Putamen (tissue), 1 donor: ENCODE measurements at regions not wholly inside any gene's neighbourhood (a gene's known extent, or its start where the extent isn't known, plus 50 kb on each side); places are given as distances from the start of the nearest gene placed in this dataset.
A peak's percentile ranks its signal among the peaks of the same experiment; 100 is the strongest.

Experiments
- DNase-seq: peaks from one replicate; pipeline ENCODE4 v3.0.0-alpha.2; 2016; ENCODE audit warnings: low spot score

- no peak for DNase-seq
Observed at GRCh38 chr4:62898115-62898514, 1511.1 kb downstream of the TECRL start.

GRCh38 chr4:62896721-62897120 lies 1512.5 kb downstream of the TECRL start:
- no peak for DNase-seq

- no peak for DNase-seq
Observed at GRCh38 chr4:62881901-62882300, 1527.3 kb downstream of the TECRL start.

GRCh38 chr4:62881210-62881609 lies 1528.0 kb downstream of the TECRL start:
- no peak for DNase-seq

- DNase-seq, result no peak
Observed at GRCh38 chr4:62872856-62873255, 1536.4 kb downstream of the TECRL start.

GRCh38 chr4:62871078-62871477 lies 1538.2 kb downstream of the TECRL start:
- DNase-seq, result no peak

- DNase-seq, result no peak
Observed at GRCh38 chr4:62870451-62870850, 1538.8 kb downstream of the TECRL start.

GRCh38 chr4:62865261-62865660 lies 1544.0 kb downstream of the TECRL start:
- DNase-seq, result no peak

GRCh38 chr4:62849696-62850095 lies 1559.6 kb downstream of the TECRL start:
- DNase-seq, result no peak

GRCh38 chr4:62835631-62836030 lies 1573.6 kb downstream of the TECRL start:
- no peak for DNase-seq

GRCh38 chr4:62822306-62822705 lies 1586.9 kb downstream of the TECRL start:
- no peak for DNase-seq

GRCh38 chr4:62816566-62816965 lies 1592.7 kb downstream of the TECRL start:
- DNase-seq, result no peak

- no peak for DNase-seq
Observed at GRCh38 chr4:62814510-62815047, 1594.7 kb downstream of the TECRL start.

- DNase-seq, result no peak
Observed at GRCh38 chr4:62806816-62807215, 1602.4 kb downstream of the TECRL start.

GRCh38 chr4:62804075-62804474 lies 1603.9 kb downstream of the ADGRL3 start:
- no peak for DNase-seq

- DNase-seq, result no peak
Observed at GRCh38 chr4:62797221-62797620, 1597.1 kb downstream of the ADGRL3 start.

- DNase-seq, result no peak
Observed at GRCh38 chr4:62791386-62791785, 1591.3 kb downstream of the ADGRL3 start.

- no peak for DNase-seq
Observed at GRCh38 chr4:62771983-62772557, 1571.9 kb downstream of the ADGRL3 start.

GRCh38 chr4:62740296-62740695 lies 1540.2 kb downstream of the ADGRL3 start:
- no peak for DNase-seq

GRCh38 chr4:62717154-62717553 lies 1517.0 kb downstream of the ADGRL3 start:
- no peak for DNase-seq

- DNase-seq, result no peak
Observed at GRCh38 chr4:62711575-62711974, 1511.4 kb downstream of the ADGRL3 start.

- peak; percentile 60 for DNase-seq
Observed at GRCh38 chr4:62709618-62710252, 1509.6 kb downstream of the ADGRL3 start.

GRCh38 chr4:62706423-62706822 lies 1506.3 kb downstream of the ADGRL3 start:
- DNase-seq, result no peak
